HT-29 (cell line): ENCODE measurements at regions not wholly inside any gene's neighbourhood (a gene's known extent, or its start where the extent isn't known, plus 50 kb on each side); places are given as distances from the start of the nearest gene placed in this dataset.

Source experiments
- DNase-seq: peaks from one replicate; pipeline ENCODE4 v3.0.0-alpha.2; 2015; ENCODE audit warnings: low spot score

- DNase-seq: no peak
Observed at GRCh38 chr6:135796643-135797305, 54.7 kb upstream of the PDE7B start.

GRCh38 chr6:135797361-135797760 lies 54.1 kb upstream of the PDE7B start:
- no peak for DNase-seq

DNA sequence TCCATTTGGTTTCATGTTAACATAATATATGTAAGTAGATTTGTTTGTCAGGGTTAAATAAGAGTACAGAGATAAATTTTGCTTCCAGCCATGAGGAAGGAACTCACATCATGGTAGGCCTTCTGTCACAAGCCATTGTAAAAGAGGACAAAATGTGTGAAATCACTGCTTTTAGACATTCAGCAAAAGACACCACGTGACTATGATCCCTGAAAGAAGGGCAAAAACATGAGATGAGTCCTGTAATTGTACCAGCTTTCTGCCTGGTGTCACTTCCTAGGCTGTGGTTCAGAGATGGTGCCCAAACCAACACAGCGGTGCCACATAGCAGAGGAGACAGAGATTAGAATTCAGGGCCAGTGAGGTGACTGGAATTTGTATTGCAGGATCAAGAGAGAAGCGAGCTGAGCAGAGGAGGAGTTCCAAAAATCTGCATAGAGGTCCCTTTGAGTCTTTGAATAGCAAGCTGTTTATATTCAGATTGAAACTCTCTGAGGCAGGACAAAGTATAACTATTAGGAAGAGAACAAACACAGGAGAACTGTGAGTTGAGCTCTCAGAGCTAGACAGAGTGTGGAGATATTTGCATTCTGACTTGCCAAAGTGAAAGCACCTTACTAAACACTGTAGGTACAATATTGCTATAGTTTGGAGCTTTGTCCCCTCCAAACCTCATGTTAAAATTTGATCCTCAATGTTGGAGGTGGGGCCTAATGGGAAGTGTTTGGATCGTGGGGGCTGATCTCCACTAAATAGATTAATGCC lies 52.6 kb upstream of the PDE7B start:
- DNase-seq: no peak
